Mesothelial cell of epicardium (in vitro differentiated cells): ENCODE measurements at regions not wholly inside any gene's neighbourhood (a gene's known extent, or its start where the extent isn't known, plus 50 kb on each side); places are given as distances from the start of the nearest gene placed in this dataset.

ENCODE experiments used
- DNase-seq, 2 experiments: peaks; one replicate each; pipeline ENCODE4 v3.0.0; 2021; ENCODE audit warnings: low spot score in 2 of 2; ENCODE audit not compliant: unreplicated experiment in 2 of 2
- H3K27ac Mint-ChIP-seq: 2 replicates; pipeline ENCODE4 v1.8.0; 2021; ENCODE audit warnings: mixed read lengths
- H3K27me3 Mint-ChIP-seq: 2 replicates; pipeline ENCODE4 v1.8.0; 2021; ENCODE audit warnings: low read depth, mixed read lengths
- H3K36me3 Mint-ChIP-seq: 2 replicates; pipeline ENCODE4 v1.8.0; 2021; ENCODE audit warnings: mixed read lengths
- H3K4me1 Mint-ChIP-seq: 2 replicates; pipeline ENCODE4 v1.8.0; 2021; ENCODE audit warnings: mixed read lengths
- H3K4me3 Mint-ChIP-seq: 2 replicates; pipeline ENCODE4 v1.8.0; 2021; ENCODE audit warnings: mild to moderate bottlenecking, moderate library complexity, mixed read lengths
- H3K9me3 Mint-ChIP-seq: 2 replicates; pipeline ENCODE4 v1.8.0; 2021; ENCODE audit warnings: mixed read lengths
- CTCF ChIP-seq: fragments of 200-600 bp; sonication (generic); IDR thresholded peaks from one replicate; pipeline ENCODE4 v1.5.0; 2021; ENCODE audit warnings: antibody characterized with exemption; ENCODE audit not compliant: unreplicated experiment

GRCh38 chr12:75786070-75786469, 245.5 kb downstream of the PHLDA1 start:
- H3K4me3 Mint-ChIP-seq = no peak overlapping the region
- H3K36me3 Mint-ChIP-seq = no peaks in the 10 kb centered on the region
- no peaks in the 10 kb centered on the region for H3K27me3 Mint-ChIP-seq
- H3K9me3 Mint-ChIP-seq = no peaks in the 10 kb centered on the region
- peak overlapping the region; percentile 25 for H3K27ac Mint-ChIP-seq
- H3K4me1 Mint-ChIP-seq = peaks cover 14% of the 10 kb centered on the region
- no peak for TF ChIP-seq CTCF
- no peak for DNase-seq

GRCh38 chr12:75784591-75784990, 247.0 kb downstream of the PHLDA1 start:
- no peak for DNase-seq
- no peak overlapping the region for H3K27ac Mint-ChIP-seq

GRCh38 chr12:75783093-75783877, 248.3 kb downstream of the PHLDA1 start:
- Mint-ChIP-seq H3K4me3 (no peak overlapping the region), H3K4me1 (peaks cover 26% of the 10 kb centered on the region)

More at GRCh38 chr12:75784591-75784990, 247.0 kb downstream of the PHLDA1 start:
- H3K36me3 Mint-ChIP-seq = no peaks in the 10 kb centered on the region
- no peak overlapping the region for H3K4me3 Mint-ChIP-seq
- peaks cover 25% of the 10 kb centered on the region for H3K4me1 Mint-ChIP-seq
- no peaks in the 10 kb centered on the region for H3K27me3 Mint-ChIP-seq
- H3K9me3 Mint-ChIP-seq = no peaks in the 10 kb centered on the region
- TF ChIP-seq CTCF = no peak

GRCh38 chr12:75782069-75782581, 249.5 kb downstream of the PHLDA1 start:
- no peak for DNase-seq
- TF ChIP-seq CTCF = no peak
- H3K27ac Mint-ChIP-seq = no peak overlapping the region
- peaks cover 26% of the 10 kb centered on the region for H3K4me1 Mint-ChIP-seq
- H3K27me3 Mint-ChIP-seq = no peaks in the 10 kb centered on the region
- no peak overlapping the region for H3K4me3 Mint-ChIP-seq
- no peaks in the 10 kb centered on the region for H3K9me3 Mint-ChIP-seq
- H3K36me3 Mint-ChIP-seq = no peaks in the 10 kb centered on the region

More at GRCh38 chr12:75783093-75783877, 248.3 kb downstream of the PHLDA1 start:
- no peaks in the 10 kb centered on the region for H3K36me3 Mint-ChIP-seq
- no peak overlapping the region for H3K27ac Mint-ChIP-seq
- no peak for TF ChIP-seq CTCF
- no peaks in the 10 kb centered on the region for H3K27me3 Mint-ChIP-seq
- H3K9me3 Mint-ChIP-seq = no peaks in the 10 kb centered on the region
- DNase-seq = no peak

- Mint-ChIP-seq H3K9me3 (no peaks in the 10 kb centered on the region), H3K36me3 (no peaks in the 10 kb centered on the region), H3K4me1 (peaks cover 26% of the 10 kb centered on the region), H3K27ac (no peak overlapping the region), H3K27me3 (no peaks in the 10 kb centered on the region), H3K4me3 (no peak overlapping the region)
- TF ChIP-seq CTCF = no peak
- DNase-seq = no peak
These were observed 250.0 kb downstream of the PHLDA1 start for GRCh38 chr12:75781532-75782046.
